HG02759 (cell line): ENCODE measurements at regions not wholly inside any gene's neighbourhood (a gene's known extent, or its start where the extent isn't known, plus 50 kb on each side); places are given as distances from the start of the nearest gene placed in this dataset.

Source experiments
- ATAC-seq: cut with Tn5 transposase; IDR thresholded peaks from one replicate; pipeline ENCODE4 v1.9.1; 2021; ENCODE audit warnings: mild to moderate bottlenecking, moderate library complexity; ENCODE audit not compliant: unreplicated experiment

GRCh38 chr19:46944918-46945628 lies 74.6 kb upstream of the NPAS1 start:
- ATAC-seq = no peak

- ATAC-seq = no peak
Measured at GRCh38 chr19:46945694-46946489, 73.7 kb upstream of the NPAS1 start.

GRCh38 chr19:46946611-46947238 lies 72.9 kb upstream of the NPAS1 start:
- ATAC-seq = no peak

- ATAC-seq = no peak
Measured at GRCh38 chr19:46947866-46948265, 71.8 kb upstream of the NPAS1 start.

- no peak for ATAC-seq
Measured at GRCh38 chr19:46950526-46951170, 69.0 kb upstream of the NPAS1 start.

- ATAC-seq = no peak
Measured at GRCh38 chr19:46951171-46951986, 68.3 kb upstream of the NPAS1 start.

- ATAC-seq = no peak
Measured at GRCh38 chr19:46952874-46953273, 66.8 kb upstream of the NPAS1 start.

- ATAC-seq = no peak
Measured at GRCh38 chr19:46953955-46954501, 65.6 kb upstream of the NPAS1 start.

GRCh38 chr19:46954502-46954992 lies 65.1 kb upstream of the NPAS1 start:
- ATAC-seq = peak; percentile 59

GRCh38 chr19:46954993-46955812 lies 64.4 kb upstream of the NPAS1 start:
- ATAC-seq = peak; percentile 10

- ATAC-seq = no peak
Measured at GRCh38 chr19:46955813-46956371, 63.7 kb upstream of the NPAS1 start.

GRCh38 chr19:46958532-46958931 lies 61.1 kb upstream of the NPAS1 start:
- no peak for ATAC-seq

GRCh38 chr19:46959894-46960556 lies 59.6 kb upstream of the NPAS1 start:
- no peak for ATAC-seq

GRCh38 chr19:46962030-46962570 lies 57.5 kb upstream of the NPAS1 start:
- no peak for ATAC-seq

- ATAC-seq = no peak
Measured at GRCh38 chr19:46963093-46963734, 56.4 kb upstream of the NPAS1 start.

- no peak for ATAC-seq
Measured at GRCh38 chr19:46967578-46968032, 52.0 kb upstream of the NPAS1 start.
